ENCODE measurements at regions not wholly inside any gene's neighbourhood (a gene's known extent, or its start where the extent isn't known, plus 50 kb on each side); places are given as distances from the start of the nearest gene placed in this dataset.
A peak's percentile ranks its signal among the peaks of the same experiment; 100 is the strongest.

DNA sequence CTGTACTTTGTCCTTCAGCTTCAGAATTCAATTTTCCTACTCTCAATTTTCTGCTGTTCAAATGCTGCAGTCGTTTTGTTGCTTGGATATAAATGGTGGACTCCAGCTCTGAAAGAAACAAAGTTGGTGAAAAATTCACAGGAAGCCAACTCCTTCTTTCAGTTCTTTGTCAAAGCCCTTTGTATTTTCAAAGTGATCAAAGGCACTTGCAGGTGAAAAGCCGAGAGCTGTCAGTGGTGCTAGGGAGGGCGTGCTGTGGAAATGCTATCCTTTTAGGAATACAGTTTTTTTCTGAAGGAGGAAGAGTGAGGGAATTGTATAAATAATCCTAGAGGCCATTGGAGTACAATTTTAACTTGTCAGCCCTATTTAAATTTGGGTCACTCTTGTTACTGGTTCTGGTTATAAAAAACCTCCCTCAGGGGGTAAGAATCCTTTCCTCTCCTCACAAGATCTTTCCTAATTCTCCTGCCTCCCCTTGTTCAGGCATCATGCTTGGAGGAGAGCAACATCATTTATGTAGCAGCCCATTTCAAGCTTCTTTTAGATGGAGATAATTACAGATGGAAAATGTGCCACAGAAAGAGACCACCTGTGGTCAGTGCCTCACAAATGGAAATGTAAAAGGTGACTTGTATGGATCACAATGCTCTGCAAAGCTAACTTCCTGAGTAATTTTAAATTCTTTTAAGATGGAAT is 62.5 kb upstream of the GHR start:
- H3K4me2 ChIP-seq (ENCODE audit: insufficient read depth, insufficient read length, low read length): no peak overlapping the region
- Mint-ChIP-seq H3K9me3 (peaks cover 2 to 15% of the 10 kb centered on the region in 2 experiments; a peak in 4 of 5 replicates), H3K27ac (peak overlapping the region in 2 of 3 experiments; percentile 32 to 62; a peak in 2 of 7 replicates), H3K36me3 (ENCODE audit: insufficient read depth in 1 of 3, low read depth in 3 of 3) (peaks cover 0 to 5% (median 0%) of the 10 kb centered on the region in 3 experiments; a peak in 2 of 7 replicates), H3K4me3 (no peak overlapping the region; a peak in 1 of 5 replicates), H3K4me1 (peaks cover 24 to 28% of the 10 kb centered on the region in 2 experiments), H3K27me3 (ENCODE audit: low read depth) (no peaks in the 10 kb centered on the region)
- no peak overlapping the region for H3K4ac ChIP-seq (ENCODE audit: low read depth, low read length)
- H3K79me1 ChIP-seq (ENCODE audit: insufficient read depth, low read depth, low read length, poor library complexity, severe bottlenecking): no peaks in the 10 kb centered on the region
- no peaks in the 10 kb centered on the region for H3K9me3 ChIP-seq (ENCODE audit: control insufficient read depth, low read depth, low read length)
- H3K56ac ChIP-seq (ENCODE audit: insufficient read length, low read depth, low read length): no peak overlapping the region
- no CpG with 5 or more reads among the region's 3 CpGs for WGBS (ENCODE audit: extremely low coverage, insufficient read length, low lambda C conversion rate)
- H4K5ac ChIP-seq (ENCODE audit: insufficient read length, low read depth, low read length): no peak overlapping the region
- peaks cover 4% of the 10 kb centered on the region; the same call in 1 of the 2 replicates for H3K4me1 ChIP-seq (ENCODE audit: insufficient read depth, low read length)
- H4K8ac ChIP-seq (replicated peaks; ENCODE audit: insufficient read length, low read depth, low read length): no peak overlapping the region
- no peak overlapping the region for H2AFZ ChIP-seq (ENCODE audit: low read length)
- TF ChIP-seq, protein P1, sequence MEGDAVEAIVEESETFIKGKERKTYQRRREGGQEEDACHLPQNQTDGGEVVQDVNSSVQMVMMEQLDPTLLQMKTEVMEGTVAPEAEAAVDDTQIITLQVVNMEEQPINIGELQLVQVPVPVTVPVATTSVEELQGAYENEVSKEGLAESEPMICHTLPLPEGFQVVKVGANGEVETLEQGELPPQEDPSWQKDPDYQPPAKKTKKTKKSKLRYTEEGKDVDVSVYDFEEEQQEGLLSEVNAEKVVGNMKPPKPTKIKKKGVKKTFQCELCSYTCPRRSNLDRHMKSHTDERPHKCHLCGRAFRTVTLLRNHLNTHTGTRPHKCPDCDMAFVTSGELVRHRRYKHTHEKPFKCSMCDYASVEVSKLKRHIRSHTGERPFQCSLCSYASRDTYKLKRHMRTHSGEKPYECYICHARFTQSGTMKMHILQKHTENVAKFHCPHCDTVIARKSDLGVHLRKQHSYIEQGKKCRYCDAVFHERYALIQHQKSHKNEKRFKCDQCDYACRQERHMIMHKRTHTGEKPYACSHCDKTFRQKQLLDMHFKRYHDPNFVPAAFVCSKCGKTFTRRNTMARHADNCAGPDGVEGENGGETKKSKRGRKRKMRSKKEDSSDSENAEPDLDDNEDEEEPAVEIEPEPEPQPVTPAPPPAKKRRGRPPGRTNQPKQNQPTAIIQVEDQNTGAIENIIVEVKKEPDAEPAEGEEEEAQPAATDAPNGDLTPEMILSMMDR (conservative IDR thresholded peaks at IDR 0.05): no peak
- H3K18ac ChIP-seq (ENCODE audit: insufficient read length, low read depth, low read length): no peak overlapping the region
- H4K91ac ChIP-seq (ENCODE audit: insufficient read length, low read depth, low read length): no peak overlapping the region
- H3K9ac ChIP-seq (ENCODE audit: extremely low read depth, insufficient read length, low read length): no peak overlapping the region
- H3K14ac ChIP-seq (ENCODE audit: insufficient read depth, low read length): no peak overlapping the region
- no peaks in the 10 kb centered on the region for H3K23me2 ChIP-seq (ENCODE audit: insufficient read length, low read depth, low read length, poor library complexity, severe bottlenecking)
- H2BK15ac ChIP-seq (ENCODE audit: low read depth, low read length): no peak overlapping the region
- no peaks in the 10 kb centered on the region for H3K79me2 ChIP-seq (ENCODE audit: insufficient read depth, low read length)
- H3K27me3 ChIP-seq (ENCODE audit: insufficient read depth, low read length): no peaks in the 10 kb centered on the region
- H4K20me1 ChIP-seq (ENCODE audit: control insufficient read depth, insufficient read depth, insufficient read length): no peaks in the 10 kb centered on the region
- no peak overlapping the region for H2BK5ac ChIP-seq (ENCODE audit: insufficient read length, low read length)
- peak overlapping the region; percentile 39 for H3K27ac ChIP-seq (ENCODE audit: insufficient read length, low read depth, low read length)
- H2AK5ac ChIP-seq (ENCODE audit: insufficient read length, low read length): no peak overlapping the region
- H2BK12ac ChIP-seq (ENCODE audit: insufficient read length, low read depth, low read length): no peak overlapping the region
- DNase-seq: peak; percentile 36
- H2BK20ac ChIP-seq (ENCODE audit: low read depth, low read length, poor library complexity, severe bottlenecking): no peak overlapping the region
- no peak overlapping the region for H2BK120ac ChIP-seq (ENCODE audit: low read depth, low read length, poor library complexity, severe bottlenecking)
- no peak overlapping the region for H3T11ph ChIP-seq (ENCODE audit: low read length)
- no peak overlapping the region for H3K23ac ChIP-seq (ENCODE audit: insufficient read length, low read depth, low read length)
